NCI-H2107 treated with DMSO at 0.1 percent for 48 hours (cell line): ENCODE measurements at regions not wholly inside any gene's neighbourhood (a gene's known extent, or its start where the extent isn't known, plus 50 kb on each side); places are given as distances from the start of the nearest gene placed in this dataset.
"Not testable (repeated sequence)": the region's sequence is repeated elsewhere in the genome, so short reads cannot be mapped to it uniquely, and the experiment has no call there.

ENCODE experiments used
- DNase-seq: peaks from one replicate; lab custom pipeline; 2025; ENCODE audit not compliant: unreplicated experiment; lab: John Stamatoyannopoulos, UW

DNA sequence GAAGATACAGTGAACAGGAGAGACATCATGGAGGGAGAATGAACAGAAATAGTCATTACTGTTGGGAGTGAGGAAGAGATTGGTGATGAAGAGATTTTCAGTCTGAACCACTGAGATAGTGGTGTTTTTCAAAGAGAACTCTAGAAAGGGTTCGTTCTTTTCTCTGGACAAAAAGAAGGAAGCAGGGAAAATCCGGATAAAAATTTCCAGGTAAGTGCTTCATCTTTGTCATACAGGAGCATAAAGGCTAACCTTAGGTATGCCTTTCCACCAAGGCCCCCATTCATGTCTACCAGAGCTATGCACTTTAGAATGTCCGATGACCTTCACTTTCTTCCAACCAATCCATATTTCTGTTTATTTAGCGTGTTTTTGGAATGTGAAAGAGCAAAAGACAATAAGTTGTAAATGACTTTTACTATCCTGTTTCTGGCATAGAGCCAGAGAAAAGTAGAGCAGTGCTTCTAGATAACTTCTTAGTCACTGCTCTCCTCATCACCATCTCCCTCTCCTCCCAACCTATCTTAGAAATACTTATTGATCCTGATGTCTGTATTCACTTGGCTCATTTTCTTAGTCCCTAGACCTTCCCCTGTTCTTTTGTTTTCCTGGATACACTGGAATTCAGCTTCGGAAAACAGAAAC, 116.5 kb downstream of the TTC6 start:
- no peak for DNase-seq

DNA sequence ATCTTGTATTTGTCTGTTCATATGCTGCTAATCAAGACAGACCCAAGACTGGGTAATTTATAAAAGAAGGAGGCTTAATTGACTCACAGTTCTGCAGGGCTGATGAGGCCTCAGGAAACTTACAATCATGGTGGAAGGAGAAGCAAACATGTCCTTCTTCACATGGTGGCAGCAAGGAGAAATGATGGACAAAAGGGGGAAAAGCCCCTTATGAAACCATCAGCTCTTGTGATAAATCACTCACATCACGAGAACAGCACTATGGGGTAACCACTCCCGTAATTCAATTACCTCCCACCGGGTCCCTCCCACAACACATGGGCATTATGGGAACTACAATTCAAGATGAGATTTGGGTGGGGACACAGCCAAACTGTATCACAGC, 117.0 kb downstream of the TTC6 start:
- not testable (repeated sequence) for DNase-seq

DNA sequence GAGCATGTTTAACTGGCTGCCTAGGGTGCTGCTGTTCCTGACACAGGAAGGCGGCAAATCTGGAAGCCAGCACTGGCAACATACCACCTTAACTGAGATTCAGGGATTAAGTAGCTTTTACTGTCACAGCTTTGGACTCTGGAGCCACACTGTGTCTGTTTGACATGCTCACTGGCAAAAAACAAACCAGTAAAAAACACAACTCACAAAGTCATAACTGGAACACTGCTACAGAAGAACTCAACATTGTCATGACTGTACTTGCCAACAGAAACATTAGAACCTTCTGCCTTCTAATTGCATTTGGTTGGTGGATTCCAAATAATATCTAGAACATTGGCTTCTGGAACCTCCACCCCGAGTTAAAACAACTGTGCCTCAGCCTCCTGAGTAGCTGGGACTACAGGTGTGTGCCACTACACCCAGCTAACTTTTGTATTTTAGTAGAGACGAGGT, 117.6 kb downstream of the TTC6 start:
- no peak for DNase-seq

DNA sequence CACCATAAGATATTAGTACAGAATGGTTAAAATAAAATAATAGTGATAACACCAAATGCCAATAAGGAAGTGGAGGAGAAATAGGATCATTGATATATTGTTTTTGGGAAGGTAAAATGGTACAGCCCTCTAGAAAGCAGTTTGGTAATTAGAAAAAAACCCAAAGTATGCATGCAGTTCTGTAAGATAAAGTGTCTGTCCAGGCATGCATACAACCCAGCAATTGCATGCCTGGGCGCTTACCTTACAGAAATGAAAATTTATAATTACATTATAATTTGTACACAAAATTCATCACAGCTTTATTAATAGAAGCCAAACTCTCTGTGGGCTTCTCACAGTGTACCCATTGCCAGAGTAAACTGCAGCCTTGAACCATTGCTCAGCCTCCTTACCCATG, 124.7 kb downstream of the TTC6 start:
- no peak for DNase-seq

DNA sequence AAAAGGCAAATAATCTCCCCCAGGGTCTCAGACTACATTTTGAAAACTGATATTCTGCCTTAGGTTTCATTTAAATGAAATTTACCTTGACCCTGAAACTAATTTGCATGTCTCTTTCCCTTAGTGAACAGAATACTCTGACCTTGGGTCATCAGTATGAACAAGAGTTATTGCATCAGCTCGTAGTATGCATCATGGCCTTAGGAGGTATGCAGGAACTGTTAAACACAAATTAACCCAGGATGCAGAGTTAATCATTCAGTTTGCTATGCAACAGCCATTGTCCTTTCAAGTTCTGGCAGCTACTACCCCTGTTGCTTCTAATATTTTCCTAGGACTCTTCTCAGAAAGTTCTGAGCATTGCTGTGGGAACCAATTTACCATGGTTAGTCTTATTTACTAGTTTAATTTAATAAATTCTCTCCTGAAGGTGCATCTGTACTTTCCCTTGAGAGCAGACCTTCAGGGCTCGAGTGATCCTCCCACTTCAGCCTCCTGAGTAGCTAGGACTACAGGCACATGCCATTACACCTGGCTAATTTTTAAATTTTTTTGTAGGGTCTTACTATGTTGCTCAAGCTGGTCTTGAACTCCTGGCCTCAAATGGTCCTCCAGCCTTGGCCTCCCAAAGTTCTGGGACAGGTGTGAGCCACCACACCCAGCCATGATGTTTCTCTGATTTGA, 126.7 kb downstream of the TTC6 start:
- no peak for DNase-seq

DNA sequence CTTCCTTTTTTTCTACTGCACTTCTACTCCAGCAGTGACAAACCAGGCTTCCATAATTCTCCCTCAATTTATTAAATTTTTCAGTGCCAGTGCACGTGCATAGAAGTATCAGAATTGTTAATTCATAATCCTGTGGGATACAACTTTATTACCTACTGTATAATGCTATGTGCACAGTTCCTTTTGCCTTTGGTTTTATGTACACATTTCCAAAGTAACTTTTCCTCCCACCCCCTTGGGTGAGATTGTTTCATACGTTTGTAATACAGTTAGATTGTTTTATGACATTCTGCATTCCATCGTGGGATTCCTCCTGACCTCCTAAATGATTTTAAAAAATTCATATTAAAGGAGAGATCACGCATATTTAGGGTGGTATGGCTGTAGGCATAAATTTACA, 128.1 kb downstream of the TTC6 start:
- DNase-seq, result no peak

DNA sequence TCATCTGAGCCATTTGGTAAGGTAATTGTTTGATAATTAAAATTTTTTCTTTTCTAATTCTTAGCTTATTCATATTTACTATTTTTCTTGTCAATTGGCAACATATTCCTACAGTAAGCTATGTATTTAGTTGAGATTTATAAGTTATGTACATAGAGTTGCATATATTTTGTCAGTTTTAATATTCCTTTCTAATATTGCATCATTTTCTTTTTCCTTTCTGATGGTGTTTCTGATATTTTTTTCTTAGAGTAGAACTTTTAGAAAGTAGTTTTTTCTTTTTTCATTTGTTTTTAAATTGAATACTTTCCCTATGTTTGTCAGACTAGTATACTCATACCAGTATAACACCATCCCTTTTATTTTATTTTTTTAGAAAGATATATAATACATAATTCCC, 131.3 kb downstream of the TTC6 start:
- no peak for DNase-seq

DNA sequence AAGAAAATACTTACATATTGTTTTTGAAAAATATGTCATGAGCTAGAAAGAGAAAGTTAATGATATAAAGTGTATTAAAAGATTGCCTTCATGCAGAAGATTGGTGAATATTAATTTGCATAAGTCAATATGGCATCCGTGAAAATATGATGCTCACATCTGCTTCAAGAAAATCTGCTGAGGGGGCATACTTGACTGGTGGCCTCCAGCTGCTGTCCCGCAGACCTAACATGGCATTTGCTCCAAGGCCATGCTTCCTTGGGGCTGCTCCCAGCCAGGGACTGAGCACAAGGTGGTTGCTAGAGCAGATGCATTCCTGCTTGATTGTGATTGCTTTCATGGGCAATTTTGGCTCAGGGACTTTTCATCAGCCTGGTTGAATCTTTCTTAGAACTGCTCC, 133.8 kb downstream of the TTC6 start:
- DNase-seq, result no peak

DNA sequence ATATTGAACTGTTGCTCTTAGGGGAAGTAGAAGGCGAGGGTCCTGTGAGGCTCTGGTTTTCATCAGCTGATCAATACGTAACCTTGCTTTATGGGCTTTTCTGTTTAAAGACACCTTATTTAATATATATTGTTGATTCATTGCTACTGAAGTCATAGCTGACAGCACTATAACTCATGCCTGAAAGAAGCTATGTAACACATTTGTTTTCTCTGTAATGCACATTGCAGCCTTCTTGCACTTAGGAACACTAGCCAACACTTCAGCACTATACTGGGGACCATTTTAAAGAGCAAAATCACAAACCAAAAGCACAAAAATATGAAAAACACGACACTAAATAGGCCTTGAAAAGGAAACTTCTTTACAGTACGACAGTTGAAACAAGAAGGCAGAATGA, 135.7 kb downstream of the TTC6 start:
- no peak for DNase-seq

DNA sequence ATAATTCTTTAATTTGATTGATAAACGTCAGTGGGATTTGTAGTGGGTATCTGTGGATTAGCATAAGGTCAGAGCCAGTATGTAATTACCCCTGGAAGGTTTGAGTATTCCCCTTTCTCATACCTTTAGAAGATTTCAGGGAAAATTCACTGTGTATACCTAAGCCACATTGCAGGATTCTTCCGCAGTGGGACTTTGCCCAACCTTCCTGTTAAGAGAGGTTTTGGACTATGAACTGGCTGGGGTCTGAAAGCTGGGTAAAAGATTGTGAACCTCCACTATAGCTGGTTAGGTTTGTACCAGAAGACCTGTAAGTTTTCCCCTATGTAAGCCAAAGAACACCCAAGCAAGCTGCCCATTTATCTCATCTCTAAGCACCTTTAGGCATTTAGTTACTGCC, 150.2 kb downstream of the TTC6 start:
- no peak for DNase-seq

DNA sequence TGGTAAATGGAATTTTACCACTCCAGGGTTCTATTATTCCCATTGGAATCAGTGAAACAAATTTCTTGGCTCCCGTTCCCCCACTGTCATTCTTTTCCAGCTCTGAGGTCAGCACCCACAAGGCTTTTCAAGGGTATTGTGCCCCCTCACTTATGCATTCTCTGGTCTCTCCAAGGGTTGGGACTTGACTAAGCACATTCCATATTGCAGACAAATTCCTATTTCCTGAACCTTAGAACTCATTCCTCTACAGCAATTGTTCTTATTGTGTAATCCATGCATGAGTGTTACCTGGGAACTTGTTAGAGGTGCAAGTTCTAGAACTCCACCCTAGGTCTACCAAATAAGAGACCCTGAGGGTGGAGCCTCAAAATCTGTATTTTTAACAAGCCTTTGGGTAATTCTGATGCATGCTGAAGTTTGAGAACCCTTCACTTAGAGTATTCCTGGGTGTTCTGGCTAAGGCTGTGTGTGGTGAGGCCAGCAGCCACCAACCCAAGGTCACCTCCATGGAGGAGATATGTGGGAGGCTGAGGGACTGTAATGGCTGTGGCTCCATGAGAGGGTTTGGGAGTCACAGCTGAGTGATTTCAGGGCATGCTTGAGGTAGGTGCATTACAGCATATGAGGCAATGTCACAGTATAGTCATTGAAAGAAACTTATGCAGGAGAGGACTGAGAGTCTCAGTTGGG, 150.9 kb downstream of the TTC6 start:
- DNase-seq, result no peak

DNA sequence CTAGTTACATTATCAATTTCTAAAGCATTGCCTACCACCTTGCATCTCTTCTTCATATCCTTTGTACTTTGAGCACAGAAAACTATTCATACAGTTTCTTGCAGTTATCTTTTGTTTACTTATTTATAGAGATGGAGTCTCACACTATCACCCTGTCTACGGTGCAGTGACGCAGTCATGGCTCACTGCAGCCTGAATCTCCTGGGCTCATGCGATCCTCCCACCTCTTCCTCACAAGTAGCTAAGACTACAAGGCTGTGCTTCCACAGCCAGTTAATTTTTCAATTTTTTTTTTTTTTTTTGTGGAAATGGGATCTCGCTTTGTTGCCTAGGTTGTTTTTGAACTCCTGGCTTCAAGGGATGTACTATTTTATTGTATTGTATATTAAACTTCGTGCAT, 158.0 kb downstream of the TTC6 start:
- DNase-seq, result no peak

DNA sequence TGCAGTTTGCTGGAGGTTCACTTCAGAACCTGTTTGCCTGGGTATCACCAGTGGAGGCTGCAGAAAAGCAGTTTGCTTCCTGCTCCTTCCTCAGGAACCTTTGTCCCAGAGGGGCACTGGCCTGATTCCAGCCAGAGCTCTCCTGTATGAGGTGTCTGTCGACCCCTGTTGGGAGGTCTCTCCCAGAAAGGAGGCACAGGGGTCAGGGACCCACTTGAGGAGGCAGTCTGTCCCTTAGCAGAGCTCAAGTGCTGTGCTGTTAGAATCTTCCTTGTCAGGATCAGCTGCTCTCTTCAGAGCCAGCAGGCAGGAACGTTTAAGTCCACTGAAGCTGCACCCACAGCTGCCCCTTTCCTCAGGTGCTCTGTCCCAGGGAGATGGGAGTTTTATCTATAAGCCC, 164.8 kb downstream of the TTC6 start:
- DNase-seq, result not testable (repeated sequence)

DNA sequence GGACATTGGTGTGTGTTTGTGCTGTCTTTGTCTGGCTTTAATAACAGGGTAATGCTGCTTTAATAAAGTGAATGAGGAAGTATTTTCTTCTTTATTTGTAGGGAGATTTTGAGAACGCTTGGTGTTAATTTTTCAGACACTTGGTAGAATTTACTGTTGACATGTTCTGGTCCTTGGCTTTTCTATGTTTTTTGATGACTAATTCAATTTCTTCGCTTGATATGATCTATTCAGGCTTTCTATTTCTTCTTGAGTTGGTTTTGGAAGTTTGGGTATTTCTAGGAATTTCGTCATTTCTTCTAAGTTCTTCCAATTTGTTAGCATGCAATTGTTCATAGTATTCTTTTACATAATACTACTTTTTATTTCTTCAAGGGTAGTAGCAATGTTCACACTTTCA, 167.8 kb downstream of the TTC6 start:
- DNase-seq, result no peak

DNA sequence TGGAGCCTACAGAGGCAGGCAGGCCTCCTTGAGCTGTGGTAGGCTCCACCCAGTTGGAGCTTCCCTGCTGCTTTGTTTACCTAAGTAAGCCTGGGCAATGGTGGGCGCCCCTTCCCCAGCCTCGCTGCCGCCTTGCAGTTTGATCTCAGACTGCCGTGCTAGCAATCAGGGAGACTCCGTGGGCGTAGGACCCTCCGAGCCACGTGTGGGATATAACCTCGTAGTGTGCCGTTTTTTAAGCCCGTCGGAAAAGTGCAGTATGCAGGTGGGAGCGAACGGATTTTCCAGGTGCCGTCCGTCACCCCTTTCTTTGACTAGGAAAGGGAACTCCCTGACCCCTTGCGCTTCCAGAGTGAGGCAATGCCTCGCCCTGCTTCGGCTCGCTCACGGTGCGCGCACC, 176.9 kb downstream of the TTC6 start:
- DNase-seq, result not testable (repeated sequence)

DNA sequence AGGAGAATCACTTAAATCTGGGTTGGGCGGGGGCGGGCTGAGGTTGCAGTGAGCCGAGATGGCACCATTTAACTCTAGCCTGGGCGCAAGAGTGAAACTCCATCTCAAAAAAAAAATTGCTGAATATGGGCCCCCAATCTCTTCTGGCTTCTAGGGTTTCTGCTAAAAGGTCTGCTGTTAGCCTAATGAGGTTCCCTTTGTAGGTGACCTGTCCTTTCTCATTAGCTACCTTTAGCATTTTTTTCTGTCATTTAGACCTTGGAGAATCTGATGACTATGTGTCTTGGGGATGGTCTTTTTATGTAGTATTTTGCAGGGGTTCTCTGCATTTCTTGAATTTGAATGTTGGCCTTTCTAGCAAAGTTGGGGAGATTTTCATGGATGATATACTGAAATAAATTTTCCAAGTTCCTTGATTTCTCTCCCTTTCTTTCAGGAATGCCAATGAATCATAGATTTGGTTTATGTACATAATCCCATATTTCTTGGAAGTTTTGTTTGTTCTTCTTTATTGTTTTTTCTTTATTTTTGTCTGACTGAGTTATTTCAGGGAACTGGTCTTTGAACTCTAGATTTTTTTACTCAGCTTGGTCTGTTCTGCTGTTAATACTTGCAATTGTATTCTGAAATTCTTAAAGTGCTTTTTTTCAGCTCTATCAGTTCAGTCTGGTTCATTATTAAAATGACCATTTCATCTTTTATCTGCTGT, 181.5 kb downstream of the TTC6 start:
- DNase-seq, result no peak

DNA sequence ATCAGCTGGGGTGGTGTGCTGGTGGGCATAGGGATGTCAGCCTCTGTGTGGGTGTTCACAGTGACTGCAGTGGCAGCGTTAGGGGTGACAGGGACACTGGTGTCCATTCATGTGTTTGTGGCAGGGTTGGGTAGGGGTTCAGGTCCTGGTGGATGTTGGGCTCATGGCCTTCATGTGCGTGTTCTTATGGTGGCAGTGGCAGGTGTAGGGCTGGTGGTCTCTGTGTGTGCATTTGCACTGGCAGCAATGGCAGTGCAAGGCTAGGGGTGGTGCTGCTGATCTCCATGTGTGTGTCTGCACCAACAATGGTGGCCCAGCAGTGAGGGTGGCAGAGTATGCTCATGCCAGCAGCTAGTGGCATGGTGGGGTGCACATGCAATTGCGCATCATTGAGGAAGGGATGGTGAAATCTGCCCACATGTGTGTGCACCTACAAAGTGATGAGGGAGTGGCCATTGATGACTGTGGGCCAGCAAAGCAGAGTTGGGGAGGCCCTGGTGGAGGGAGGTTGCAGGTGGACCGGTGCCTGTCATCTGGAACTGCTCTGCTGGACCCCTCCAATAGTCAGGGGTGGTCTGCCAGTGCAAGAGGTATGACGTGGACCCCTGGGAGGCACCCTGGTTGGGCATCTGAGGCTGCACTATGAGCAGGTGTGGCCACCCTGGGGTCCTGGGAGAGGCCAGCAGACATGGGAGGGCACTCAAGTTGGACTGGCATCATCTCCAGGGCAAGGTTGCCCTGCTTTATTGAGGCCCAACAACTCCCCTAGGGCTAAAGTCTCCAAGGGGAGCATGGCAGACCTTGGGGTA, 182.9 kb downstream of the TTC6 start:
- DNase-seq, result no peak

DNA sequence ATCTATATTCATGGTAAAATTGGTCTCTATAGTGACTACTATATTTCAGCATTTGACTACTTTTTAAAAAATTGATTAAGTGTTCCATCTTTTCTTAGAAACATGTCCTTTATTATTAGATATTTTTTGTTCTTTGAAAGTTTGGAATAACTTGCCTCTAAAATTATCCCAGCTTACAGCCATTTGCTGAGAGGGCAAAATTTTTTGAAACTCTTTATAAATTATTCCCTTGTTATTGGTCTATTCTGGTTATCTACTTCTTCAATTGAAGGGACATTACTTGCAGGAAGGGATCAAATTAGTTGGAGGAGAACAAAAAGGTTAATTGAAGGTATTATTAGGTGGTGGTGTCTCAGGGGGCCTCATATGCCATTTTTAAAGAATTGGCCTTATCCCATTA, 184.1 kb downstream of the TTC6 start:
- DNase-seq, result no peak

DNA sequence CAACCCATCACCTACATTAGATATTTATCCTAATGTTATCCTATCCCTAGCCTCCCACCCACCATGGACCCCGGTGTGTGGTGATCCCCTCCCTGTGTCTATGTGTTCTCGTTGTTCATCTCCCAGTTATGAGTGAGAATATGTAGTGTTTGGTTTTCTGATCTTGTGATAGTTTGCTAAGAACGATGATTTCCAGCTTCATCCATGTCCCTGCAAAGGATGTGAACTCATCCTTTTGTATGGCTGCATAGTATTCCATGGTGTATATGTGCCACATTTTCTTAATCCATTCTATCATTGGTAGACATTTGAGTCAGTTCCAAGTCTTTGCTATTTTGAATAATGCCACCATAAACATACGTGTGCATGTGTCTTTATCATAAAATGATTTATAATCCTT, 185.3 kb downstream of the TTC6 start:
- not testable (repeated sequence) for DNase-seq

DNA sequence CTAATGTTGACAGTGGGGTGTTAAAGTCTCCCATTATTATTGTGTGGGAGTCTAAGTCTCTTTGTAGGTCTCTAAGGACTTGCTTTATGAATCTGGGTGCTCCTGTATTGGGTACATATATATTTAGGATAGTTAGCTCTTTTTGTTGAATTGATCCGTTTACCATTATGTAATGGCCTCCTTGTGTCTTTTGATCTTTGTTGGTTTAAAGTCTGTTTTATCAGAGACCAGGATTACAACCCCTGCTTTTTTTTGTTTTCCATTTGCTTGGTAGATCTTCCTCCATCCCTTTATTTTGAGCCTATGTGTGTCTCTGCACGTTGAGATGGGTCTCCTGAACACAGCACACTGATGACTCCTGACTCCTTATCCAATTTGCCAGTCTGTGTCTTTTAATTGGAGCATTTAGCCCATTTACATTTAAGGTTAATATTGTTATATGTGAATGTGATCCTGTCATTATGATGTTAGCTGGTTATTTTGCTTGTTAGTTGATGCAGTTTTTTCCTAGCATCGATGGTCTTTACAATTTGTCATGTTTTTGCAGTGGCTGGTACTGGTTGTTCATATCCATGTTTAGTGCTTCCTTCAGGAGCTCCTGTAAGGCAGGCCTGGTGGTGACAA, 188.9 kb downstream of the TTC6 start:
- not testable (repeated sequence) for DNase-seq
